Cardiac fibroblast (primary cell): ENCODE measurements at regions not wholly inside any gene's neighbourhood (a gene's known extent, or its start where the extent isn't known, plus 50 kb on each side); places are given as distances from the start of the nearest gene placed in this dataset.

Source experiments
- DNase-seq, 2 donors: peaks; one replicate each; pipeline versions ENCODE4 v3.0.0 to v3.0.0-alpha.2; 2010; ENCODE audit warnings: low read depth in 2 of 2
- H3K4me3 ChIP-seq, 2 donors: replicated peaks in 1 of 2; 1 replicate in 1 of 2; 2 replicates in 1 of 2; pipeline ENCODE4 v1.5.1; 2011; ENCODE audit warnings: low read depth in 2 of 2, low read length in 2 of 2, mild to moderate bottlenecking in 2 of 2, moderate library complexity in 1 of 2
- TF ChIP-seq, protein P1 (sequence below): IDR thresholded peaks from one replicate; pipeline ENCODE4 v1.5.1; 2011; ENCODE audit warnings: low read depth, mild to moderate bottlenecking, low read length, inconsistent platforms

DNA sequence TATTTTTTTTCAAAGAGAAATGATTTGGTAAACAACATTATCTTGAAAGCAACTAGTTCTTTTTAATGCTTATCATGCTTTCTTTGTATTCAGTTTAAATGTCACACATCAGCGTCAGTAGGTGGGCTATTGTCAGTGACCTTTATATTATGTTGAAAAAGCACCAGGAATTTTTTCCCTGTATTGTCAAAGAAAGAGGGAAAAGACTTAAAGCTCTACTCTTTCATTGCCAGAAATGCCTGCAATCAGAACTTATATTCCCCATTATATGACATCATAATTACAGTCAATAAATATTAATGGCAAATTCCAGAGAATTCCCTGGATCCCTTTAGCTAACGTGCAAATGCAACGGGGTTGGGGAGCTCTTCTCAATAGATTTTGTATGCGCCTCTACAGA lies 353.9 kb downstream of the CDH2 start:
- TF ChIP-seq, protein P1, sequence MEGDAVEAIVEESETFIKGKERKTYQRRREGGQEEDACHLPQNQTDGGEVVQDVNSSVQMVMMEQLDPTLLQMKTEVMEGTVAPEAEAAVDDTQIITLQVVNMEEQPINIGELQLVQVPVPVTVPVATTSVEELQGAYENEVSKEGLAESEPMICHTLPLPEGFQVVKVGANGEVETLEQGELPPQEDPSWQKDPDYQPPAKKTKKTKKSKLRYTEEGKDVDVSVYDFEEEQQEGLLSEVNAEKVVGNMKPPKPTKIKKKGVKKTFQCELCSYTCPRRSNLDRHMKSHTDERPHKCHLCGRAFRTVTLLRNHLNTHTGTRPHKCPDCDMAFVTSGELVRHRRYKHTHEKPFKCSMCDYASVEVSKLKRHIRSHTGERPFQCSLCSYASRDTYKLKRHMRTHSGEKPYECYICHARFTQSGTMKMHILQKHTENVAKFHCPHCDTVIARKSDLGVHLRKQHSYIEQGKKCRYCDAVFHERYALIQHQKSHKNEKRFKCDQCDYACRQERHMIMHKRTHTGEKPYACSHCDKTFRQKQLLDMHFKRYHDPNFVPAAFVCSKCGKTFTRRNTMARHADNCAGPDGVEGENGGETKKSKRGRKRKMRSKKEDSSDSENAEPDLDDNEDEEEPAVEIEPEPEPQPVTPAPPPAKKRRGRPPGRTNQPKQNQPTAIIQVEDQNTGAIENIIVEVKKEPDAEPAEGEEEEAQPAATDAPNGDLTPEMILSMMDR = no peak
- H3K4me3 ChIP-seq = no peak overlapping the region

DNA sequence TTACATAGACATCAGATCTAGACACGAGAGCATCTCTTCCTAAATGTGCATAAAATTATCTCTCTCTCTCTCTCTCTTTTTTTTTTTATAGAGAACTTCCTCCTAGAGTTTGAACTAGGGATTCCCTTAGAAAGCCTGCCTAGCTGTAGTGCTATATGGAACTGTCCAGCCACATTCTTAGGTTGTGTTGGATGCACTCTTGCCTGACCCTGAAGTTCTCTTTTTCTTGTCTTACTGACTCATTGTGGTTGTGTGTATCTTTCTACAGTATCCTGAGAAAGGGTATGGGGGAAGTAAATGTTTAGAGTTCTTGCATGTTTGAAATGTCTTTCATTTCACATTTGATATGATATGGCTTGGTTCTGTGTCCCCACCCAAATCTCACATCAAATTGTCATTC lies 368.2 kb downstream of the CDH2 start:
- peak in 1 of 2 donors; percentile 32 for DNase-seq
- H3K4me3 ChIP-seq = no peak overlapping the region
- TF ChIP-seq, protein P1 = no peak

More for the DNA sequence above, 353.9 kb downstream of the CDH2 start:
- no peak for DNase-seq

DNA sequence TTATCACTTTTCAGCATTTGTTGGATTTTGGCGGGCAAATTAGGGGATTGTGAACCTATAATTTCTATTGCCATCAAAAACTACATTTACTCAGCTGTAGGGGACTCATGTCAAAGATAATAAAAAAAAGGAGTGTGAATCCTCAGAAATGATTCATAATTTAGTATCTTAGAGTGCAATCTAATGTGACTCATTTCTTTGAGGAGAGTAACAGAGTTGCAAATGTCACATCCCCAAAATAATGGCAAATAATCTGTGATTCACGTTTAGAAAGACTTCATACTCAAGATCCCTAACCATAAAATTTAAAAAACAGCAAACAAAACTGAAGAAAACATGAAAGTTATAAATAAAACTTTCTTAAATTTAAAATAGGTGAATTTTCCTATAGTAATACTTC lies 373.0 kb downstream of the CDH2 start:
- DNase-seq = peak in 1 of 2 donors; percentile 25
- TF ChIP-seq, protein P1 = no peak
- no peak overlapping the region for H3K4me3 ChIP-seq

DNA sequence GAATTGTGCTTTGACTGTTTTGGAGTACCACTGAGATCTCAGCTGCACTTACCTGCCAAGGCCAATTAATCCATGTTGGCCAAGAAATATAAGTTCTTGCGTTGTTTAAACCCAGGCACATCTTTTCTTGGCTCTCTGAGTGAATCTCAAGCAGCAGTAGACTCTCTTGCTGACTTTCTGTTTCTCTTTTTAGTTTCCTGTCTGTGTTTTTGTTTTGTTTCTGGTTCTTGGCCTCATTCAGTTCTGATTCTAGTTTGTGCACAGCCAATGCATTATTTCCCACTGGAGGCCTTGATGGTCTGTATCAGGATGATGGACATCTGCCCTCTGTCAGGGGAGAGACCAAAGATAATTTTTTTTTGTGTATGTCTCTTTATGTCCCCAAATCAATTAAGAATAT lies 379.4 kb downstream of the CDH2 start:
- DNase-seq = no peak
- H3K4me3 ChIP-seq = no peak overlapping the region
- TF ChIP-seq, protein P1 = no peak

DNA sequence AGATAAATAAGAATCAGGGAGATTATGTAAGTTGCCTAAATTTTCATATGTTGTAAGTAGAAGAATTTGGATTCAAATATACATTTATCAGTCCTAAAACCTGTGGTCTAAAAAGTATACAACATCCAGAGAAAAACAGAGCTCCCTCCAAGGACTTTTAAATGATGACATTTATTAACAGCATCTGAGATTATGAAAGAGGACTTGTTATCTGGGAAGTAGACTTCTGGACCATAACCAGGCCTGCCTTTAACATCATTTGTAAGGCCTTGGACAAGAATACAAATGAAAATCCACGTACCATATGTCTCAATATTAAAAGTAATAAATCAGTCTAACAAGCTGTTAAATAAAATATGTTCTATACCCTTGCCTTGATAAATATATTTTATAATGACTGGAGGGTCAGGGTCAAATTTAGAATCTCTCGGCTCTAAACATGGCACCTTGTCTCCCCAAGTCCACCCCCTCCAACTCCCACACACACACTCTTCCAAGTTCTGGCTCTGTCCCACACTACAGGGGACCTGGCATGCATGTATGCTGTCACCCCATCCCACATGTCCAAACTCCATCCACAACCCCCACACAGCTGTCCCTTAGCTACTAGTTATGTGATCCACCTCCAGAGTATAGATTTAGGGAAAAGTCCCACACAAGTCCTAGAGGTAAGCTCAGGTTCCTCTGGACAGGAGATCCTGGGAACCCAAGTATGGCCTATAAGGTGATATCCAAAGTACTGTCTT lies 382.6 kb downstream of the CDH2 start:
- TF ChIP-seq, protein P1 = no peak
- no peak for DNase-seq
- H3K4me3 ChIP-seq = no peak overlapping the region

DNA sequence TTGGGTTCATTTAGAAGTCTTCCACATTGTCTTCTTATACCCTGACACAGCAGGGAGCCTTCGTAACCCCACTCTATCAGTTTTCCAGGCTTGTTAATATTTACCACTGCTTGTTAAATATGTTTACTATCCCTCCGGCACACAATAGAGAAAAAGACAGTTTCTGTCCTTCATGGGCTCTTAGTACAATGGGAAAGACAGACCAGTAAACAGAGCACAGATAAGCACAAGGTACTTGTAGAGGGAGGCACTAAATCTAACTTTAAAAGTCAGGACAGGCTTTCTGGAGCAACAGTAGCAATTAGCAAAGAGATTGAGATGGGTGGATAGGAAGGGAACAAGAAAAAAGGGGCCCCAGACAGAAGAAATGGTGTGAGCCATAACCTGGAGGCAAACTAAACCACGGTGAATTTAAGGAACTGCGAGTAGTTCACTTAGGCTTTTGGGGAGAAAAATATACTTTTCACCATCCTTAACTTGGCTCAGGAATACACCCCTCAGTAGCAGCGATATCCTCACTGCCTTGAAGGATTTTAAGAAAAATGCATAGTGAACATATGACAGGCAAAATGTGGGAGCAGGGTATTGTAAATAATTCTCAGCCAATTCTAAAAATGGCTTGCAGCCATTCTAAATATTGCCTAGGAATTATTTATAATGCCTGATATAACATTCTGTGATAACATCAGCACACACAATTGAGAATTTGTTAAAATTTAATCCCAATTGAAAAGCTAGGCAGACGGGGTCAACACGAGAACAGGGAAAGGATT lies 383.7 kb downstream of the CDH2 start:
- no peak for DNase-seq
- H3K4me3 ChIP-seq = no peak overlapping the region
- TF ChIP-seq, protein P1 = no peak
